SKM-1 (cell line): ENCODE measurements at regions not wholly inside any gene's neighbourhood (a gene's known extent, or its start where the extent isn't known, plus 50 kb on each side); places are given as distances from the start of the nearest gene placed in this dataset.
"Not testable (repeated sequence)": the region's sequence is repeated elsewhere in the genome, so short reads cannot be mapped to it uniquely, and the experiment has no call there.

Experiments
- DNase-seq: peaks from one replicate; lab custom pipeline; 2025; ENCODE audit not compliant: unreplicated experiment; lab: John Stamatoyannopoulos, UW

GRCh38 chr3:164752812-164753211 is 325.5 kb downstream of the SI start:
- DNase-seq: no peak

- DNase-seq: no peak
These were observed 329.7 kb downstream of the SI start for GRCh38 chr3:164748626-164749025.

DNA sequence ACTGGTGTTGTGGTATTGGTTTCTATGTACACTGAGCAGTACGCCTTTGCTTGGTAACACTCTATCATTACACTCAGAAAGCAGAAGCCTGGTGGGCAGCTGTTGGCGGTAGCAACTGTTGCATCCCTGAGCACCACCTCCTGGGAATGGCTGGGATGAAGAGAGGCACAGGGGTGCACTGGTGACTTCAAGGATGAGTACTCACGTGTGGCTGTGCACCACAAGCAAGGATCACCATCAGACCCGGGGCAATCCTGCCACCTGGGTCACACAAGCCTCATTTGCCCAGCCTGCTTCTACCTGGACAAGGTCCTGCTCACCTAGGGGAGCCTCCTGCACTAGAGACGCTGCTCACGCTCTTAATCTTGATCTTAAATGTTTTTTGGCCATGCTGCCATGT is 336.4 kb downstream of the SI start:
- no peak for DNase-seq

DNA sequence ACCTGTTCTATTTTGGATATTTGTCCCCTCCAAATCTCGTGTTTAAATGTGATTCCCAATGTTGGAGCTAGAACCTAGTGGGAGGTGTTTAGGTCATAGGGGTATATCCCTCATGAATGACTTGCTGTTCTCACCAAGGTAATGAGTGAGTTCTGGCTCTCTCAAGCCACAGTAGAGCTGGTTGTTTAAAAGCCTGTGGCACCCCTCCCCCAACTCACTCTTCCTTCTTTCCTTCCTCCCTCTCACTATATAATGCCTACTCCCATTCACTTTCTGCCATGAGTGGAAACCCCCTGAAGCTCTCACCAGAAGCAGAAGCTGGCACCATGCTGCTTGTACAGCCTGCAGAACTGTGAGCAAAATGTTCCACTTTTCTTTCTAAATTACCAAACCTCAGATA is 341.1 kb downstream of the SI start:
- no peak for DNase-seq

GRCh38 chr3:164732166-164732565 is 346.1 kb downstream of the SI start:
- DNase-seq: no peak

DNA sequence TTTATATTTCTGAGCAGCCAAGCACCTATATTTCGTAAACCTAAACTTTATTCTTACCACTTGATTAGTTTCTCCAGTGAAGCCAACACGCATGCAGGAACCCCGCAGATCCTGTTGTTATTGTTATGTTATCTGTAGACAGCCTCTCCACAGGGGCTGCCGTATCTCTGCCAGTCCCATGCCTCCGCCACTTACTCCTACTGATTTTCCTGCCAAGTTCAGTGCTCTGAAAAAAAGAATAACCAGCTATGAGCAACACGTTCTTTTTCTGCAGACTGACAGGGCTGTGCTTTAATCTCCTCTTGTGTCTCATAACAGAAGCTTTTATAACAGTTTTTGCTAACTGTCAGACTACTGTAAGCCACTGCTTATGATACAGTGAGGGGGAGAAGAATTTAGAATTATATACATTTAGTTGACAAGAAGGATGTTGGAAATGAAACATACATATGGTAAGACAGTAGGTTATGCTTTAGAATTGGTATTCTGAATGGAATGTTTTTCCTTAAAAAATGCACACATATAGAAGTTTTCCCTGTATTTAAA is 347.4 kb downstream of the SI start:
- no peak for DNase-seq

- DNase-seq: no peak
These were observed 354.9 kb downstream of the SI start for GRCh38 chr3:164723396-164723795.

DNA sequence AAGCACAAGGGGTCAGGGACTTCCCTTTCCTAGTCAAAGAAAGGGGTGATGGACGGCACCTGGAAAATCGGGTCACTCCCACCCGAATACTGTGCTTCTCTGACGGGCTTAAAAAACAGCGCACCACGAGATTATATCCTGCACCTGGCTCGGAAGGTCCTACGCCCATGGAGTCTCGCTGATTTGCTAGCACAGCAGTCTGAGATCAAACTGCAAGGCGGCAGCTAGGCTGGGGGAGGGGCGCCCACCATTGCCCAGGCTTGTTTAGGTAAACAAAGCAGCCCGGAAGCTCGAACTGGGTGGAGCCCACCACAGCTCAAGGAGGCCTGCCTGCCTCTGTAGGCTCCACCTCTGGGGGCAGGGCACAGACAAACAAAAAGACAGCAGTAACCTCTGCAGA is 375.5 kb downstream of the SI start:
- not testable (repeated sequence) for DNase-seq

- no peak for DNase-seq
These were observed 390.4 kb downstream of the SI start for GRCh38 chr3:164687902-164688301.

DNA sequence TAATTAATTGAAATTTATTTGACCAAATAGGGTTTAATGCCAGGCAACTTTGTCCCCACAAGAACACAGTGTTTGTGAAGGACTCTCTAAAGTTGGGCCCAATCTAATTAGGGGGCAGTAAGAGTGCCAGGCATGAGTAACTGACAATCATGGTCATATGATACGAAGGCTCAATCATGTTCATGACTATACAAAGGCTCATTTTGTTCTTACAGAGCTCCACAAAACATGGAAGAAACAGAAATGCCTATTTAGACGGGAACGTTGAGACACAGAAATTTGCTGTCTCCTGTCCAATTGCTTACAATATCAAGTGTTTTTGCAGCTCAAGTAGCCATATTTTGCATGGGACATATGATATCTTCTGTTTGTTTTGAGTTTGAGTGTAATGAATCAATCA is 391.1 kb downstream of the SI start:
- no peak for DNase-seq

GRCh38 chr3:164683489-164683888 is 394.8 kb downstream of the SI start:
- DNase-seq: no peak

GRCh38 chr3:164679245-164679644 is 399.1 kb downstream of the SI start:
- DNase-seq: no peak

DNA sequence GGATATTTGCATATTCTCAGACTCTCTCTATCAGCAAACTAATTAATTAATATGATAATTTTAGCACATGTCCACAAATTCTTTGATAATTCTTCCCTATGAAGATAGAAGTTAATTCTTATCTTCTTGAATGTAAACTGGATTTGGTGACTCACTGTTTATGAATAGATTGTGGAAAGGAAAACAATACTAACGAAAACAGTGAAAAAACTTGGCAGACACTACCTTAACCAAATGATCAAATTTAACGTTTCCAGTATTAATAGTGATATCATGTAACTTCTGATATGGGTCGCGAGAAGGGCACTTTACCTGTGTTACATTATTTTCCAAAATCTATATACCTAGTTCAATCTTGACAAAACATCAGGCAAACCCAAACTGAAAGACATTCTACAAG is 401.0 kb downstream of the SI start:
- DNase-seq: no peak

DNA sequence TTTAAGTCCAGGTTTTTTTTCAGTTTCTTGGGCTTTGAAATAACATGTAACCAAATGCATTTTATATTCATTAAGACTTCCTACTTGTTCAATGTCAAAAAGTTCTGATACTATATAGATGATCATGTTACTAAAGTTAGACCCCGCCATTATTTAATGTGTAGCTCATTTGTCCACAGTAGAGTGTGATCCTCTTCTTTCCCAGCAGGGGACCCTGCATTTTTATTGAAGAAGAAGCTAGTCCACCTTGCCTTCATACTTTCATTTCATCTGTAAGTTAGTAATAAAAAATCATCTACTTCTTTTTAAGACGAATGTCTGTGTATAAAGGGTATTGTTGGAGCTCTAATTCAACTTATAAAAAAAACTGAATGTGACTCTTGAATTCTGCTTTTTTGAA is 404.6 kb downstream of the SI start:
- no peak for DNase-seq

DNA sequence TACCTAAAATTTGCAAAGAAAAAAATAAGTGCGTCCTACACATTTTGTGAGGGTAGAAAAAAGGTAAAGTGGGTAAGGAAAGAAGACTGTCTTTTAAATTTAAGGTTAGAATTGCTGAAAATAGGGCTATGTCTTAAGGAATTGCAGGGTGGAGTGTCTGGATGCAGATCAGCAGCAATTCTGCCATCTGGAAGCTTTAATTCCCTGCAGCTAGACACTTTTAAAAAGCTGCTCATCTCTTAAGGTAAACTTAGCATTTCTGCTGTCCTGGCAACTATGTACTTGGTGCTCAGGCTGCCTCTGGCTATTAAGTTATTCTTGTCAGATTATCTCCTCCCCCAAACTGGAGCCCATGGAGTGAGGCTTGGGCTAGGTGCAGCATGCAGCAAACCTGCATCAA is 420.2 kb downstream of the SI start:
- DNase-seq: no peak

DNA sequence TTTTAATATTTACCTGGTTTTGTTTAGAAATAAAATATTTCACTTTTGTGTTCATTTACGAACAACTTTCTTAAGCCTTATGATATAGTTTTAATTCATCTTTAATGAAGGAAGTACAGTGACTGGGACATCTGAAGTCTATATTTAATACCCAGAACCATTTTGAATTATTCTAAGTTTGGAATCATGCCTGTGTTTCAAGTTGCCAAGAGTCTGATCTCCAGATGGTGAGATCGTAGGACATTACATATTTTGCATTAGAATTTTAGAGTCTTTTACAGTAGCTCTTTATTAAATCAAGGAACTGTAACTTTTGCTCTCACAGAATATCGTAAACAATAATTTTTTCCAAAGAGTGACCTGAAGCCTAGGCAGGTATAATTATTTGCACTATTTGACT is 420.7 kb downstream of the SI start:
- DNase-seq: no peak

GRCh38 chr3:164655462-164655861 is 422.8 kb downstream of the SI start:
- no peak for DNase-seq

DNA sequence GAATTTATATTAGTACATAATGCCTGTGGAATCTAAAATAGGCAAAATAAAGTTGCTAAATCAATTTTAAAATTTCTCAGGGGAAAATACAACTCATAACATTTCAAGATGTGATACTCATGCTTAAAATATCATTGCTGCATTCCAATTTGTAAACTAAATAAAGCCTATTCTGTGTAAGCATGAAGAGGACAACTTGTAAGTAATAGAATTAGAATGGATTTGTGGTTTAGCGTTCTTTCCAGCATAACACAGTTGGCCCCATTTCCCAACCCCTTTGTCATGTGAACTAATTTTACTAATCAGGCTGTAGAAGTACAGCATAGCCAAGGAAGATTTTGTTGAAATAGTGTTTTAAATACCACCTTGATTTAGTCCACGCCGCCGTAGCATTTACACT is 437.2 kb downstream of the SI start:
- DNase-seq: no peak

DNA sequence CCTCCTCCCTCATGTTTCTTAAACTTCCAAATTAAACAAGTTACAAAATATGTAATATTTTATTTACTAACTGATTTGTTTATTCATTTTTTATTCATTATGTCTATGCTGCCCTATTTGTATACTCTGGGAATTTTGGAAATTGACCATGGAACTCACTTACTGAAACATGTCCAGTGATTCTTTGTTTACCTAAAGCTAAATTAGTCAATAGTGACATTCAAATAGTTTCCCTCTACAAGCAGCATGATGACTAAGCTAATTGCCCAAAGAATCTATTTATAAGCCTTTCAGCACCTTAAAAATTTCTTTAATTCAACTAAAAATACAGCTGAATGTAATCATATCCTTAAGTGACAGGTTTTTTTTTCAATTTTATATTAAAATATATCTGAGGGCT is 437.7 kb downstream of the SI start:
- no peak for DNase-seq

GRCh38 chr3:164620956-164621355 is 457.3 kb downstream of the SI start:
- no peak for DNase-seq

DNA sequence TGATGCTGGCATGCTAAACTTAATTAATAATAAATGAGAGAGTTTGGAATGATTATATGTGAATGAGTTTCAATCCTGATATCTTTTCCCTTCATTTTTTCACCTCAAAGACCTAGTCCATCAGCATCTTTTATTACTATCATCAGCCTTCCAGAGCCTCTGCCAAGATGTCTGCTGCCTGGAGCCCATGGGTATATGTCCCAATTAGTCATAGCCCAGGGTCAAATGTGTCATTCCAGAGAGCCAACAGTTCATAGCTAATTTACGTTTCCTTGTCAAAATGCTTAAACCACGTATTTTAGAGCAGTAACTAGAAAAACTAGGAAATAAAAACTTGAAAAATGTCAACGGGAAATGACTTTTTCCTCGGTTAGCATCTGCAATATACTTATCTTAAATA is 457.9 kb downstream of the SI start:
- DNase-seq: no peak

DNA sequence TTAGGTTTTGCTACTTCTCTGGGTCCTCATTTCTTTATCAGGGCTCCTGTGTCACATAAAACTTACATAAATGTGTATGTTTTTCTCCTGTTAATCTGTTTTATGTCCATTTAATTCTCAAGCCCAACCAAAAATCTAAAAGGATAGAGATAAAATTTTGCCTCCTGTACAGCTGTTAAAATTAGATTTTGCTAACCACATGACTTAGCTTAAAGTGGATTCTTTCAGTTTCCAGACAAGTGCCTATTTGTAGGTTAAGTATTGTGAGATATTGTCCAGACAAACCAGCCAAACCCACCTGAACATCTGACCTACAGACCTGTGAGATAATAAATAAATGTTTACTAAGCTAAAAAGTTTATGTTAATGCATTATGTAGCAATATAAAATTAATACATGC is 465.5 kb downstream of the SI start:
- DNase-seq: no peak

DNA sequence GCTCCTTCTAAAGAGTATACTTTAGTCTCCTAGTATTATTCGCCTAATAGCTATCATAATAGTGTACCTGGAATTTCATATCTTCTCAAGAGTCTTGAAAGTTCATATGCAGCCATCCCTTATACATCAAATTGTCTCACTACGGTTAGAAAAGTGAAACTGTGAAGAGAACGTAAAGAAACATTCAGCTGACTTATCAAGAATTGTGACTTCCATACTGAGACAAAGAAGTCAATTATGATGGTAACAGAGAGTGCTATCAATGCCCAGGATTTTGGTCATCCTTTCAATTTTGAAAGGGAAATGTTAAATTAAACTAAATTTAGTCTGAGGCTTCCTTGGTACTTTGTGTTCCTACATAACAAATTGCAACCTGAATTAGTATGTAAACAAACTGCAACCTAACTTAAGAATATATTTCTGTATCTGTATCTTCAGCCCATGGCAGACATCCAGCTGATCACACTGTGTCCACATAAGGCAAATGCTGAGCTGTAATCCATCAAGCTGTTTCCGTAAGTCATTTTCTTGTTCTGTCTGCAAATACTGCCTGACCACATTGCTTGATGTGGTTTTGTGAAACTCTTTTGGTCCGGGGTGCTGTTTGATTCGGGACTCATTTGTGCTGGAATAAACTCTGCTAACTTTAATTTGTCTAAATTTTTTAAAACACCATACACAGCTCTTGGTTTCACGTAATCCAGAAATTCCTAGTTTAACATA is 469.6 kb downstream of the SI start:
- no peak for DNase-seq
